Astrocyte (in vitro differentiated cells and primary cell): ENCODE measurements at regions not wholly inside any gene's neighbourhood (a gene's known extent, or its start where the extent isn't known, plus 50 kb on each side); places are given as distances from the start of the nearest gene placed in this dataset.

Experiments used
- EZH2 ChIP-seq: IDR thresholded peaks from 2 replicates; pipeline ENCODE4 v1.6.1; 2012; ENCODE audit warnings: mild to moderate bottlenecking, low read length, inconsistent platforms; ENCODE audit not compliant: insufficient read depth
- TF ChIP-seq, protein P1 (sequence below): IDR thresholded peaks from 2 replicates; pipeline ENCODE4 v1.5.1; 2011; ENCODE audit warnings: low read depth, mild to moderate bottlenecking, inconsistent platforms, low read length, moderate library complexity; ENCODE audit not compliant: insufficient read depth

GRCh38 chr12:58519839-58520238 lies 400.5 kb downstream of the LRIG3 start:
- TF ChIP-seq, protein P1, sequence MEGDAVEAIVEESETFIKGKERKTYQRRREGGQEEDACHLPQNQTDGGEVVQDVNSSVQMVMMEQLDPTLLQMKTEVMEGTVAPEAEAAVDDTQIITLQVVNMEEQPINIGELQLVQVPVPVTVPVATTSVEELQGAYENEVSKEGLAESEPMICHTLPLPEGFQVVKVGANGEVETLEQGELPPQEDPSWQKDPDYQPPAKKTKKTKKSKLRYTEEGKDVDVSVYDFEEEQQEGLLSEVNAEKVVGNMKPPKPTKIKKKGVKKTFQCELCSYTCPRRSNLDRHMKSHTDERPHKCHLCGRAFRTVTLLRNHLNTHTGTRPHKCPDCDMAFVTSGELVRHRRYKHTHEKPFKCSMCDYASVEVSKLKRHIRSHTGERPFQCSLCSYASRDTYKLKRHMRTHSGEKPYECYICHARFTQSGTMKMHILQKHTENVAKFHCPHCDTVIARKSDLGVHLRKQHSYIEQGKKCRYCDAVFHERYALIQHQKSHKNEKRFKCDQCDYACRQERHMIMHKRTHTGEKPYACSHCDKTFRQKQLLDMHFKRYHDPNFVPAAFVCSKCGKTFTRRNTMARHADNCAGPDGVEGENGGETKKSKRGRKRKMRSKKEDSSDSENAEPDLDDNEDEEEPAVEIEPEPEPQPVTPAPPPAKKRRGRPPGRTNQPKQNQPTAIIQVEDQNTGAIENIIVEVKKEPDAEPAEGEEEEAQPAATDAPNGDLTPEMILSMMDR = no peak
- TF ChIP-seq EZH2 = no peak
